ENCODE measurements at regions not wholly inside any gene's neighbourhood (a gene's known extent, or its start where the extent isn't known, plus 50 kb on each side); places are given as distances from the start of the nearest gene placed in this dataset.

DNA sequence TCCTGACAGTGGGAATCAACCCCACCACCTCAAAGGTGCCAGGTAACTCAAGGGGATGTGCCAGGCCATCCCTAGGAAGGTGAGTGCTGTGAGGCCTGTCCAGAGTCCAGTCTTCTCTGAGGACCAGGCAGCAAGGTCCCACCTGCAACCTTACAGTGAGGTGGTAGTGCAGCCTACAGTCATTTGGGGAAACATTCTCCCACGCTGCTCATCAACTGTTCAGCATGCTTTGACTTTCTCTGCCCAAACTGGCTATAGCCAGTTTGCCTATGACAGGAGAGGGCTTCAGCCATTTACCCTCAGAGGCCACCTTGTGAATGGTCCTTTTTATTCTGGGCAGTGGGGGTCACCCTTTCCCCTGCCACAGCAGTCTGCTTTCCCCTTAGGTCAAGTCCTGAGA lies 81.9 kb downstream of the ATPSCKMT start:
- Histone ChIP-seq H3K9me3 (ENCODE audit: low read depth) (no peaks in the 10 kb centered on the region), H3K4me1 (ENCODE audit: insufficient read depth) (no peaks in the 10 kb centered on the region), H3K9me2 (replicated peaks; ENCODE audit: insufficient read depth) (no peaks in the 10 kb centered on the region), H3K4me3 (no peak overlapping the region), H2AFZ (no peak overlapping the region), H3K27me3 (no peaks in the 10 kb centered on the region), H3K27ac (no peak overlapping the region), H3K79me2 (no peaks in the 10 kb centered on the region), H4K20me1 (ENCODE audit: insufficient read depth, poor library complexity, severe bottlenecking) (no peaks in the 10 kb centered on the region), H3K36me3 (replicated peaks; ENCODE audit: insufficient read depth, low read depth) (no peaks in the 10 kb centered on the region), H3K4me2 (no peak overlapping the region)
- no peak for DNase-seq (ENCODE audit: low spot score)
- 80% methylated on average over 1 of the region's 1 CpG for WGBS (ENCODE audit: low lambda C conversion rate, missing lambda C conversion rate)
- no peak for TF ChIP-seq EZH2 (IDR thresholded peaks at IDR 0.05; ENCODE audit: borderline replicate concordance)
- TF ChIP-seq CTCF (IDR thresholded peaks at IDR 0.05; ENCODE audit: poor library complexity): no peak
- no peak for TF ChIP-seq EZH2phosphoT487 (IDR thresholded peaks at IDR 0.05; ENCODE audit: low read depth, severe bottlenecking, unreplicated experiment)

GRCh38 chr5:10166392-10166791 lies 83.3 kb downstream of the ATPSCKMT start:
- H3K9me3 ChIP-seq (ENCODE audit: low read depth): no peaks in the 10 kb centered on the region
- H3K27me3 ChIP-seq: no peaks in the 10 kb centered on the region
- DNase-seq (ENCODE audit: low spot score): no peak
- 100% methylated on average over 1 of the region's 1 CpG for WGBS (ENCODE audit: low lambda C conversion rate, missing lambda C conversion rate)
- no peaks in the 10 kb centered on the region for H3K4me1 ChIP-seq (ENCODE audit: insufficient read depth)
- no peak overlapping the region for H2AFZ ChIP-seq
- H3K4me2 ChIP-seq: no peak overlapping the region
- TF ChIP-seq CTCF (IDR thresholded peaks at IDR 0.05; ENCODE audit: poor library complexity) (no peak), EZH2 (IDR thresholded peaks at IDR 0.05; ENCODE audit: borderline replicate concordance) (no peak), EZH2phosphoT487 (IDR thresholded peaks at IDR 0.05; ENCODE audit: low read depth, severe bottlenecking, unreplicated experiment) (no peak)
- H3K27ac ChIP-seq: no peak overlapping the region
- no peaks in the 10 kb centered on the region for H3K36me3 ChIP-seq (replicated peaks; ENCODE audit: insufficient read depth, low read depth)
- no peak overlapping the region for H3K4me3 ChIP-seq
- H3K9me2 ChIP-seq (replicated peaks; ENCODE audit: insufficient read depth): no peaks in the 10 kb centered on the region
- no peaks in the 10 kb centered on the region for H3K79me2 ChIP-seq
- no peaks in the 10 kb centered on the region for H4K20me1 ChIP-seq (ENCODE audit: insufficient read depth, poor library complexity, severe bottlenecking)

- Histone ChIP-seq H2AFZ (no peak overlapping the region), H3K27ac (no peak overlapping the region), H3K9me2 (replicated peaks; ENCODE audit: insufficient read depth) (no peaks in the 10 kb centered on the region), H3K27me3 (no peaks in the 10 kb centered on the region), H3K79me2 (no peaks in the 10 kb centered on the region), H3K4me3 (no peak overlapping the region), H3K4me2 (no peak overlapping the region), H4K20me1 (ENCODE audit: insufficient read depth, poor library complexity, severe bottlenecking) (no peaks in the 10 kb centered on the region), H3K4me1 (ENCODE audit: insufficient read depth) (no peaks in the 10 kb centered on the region), H3K36me3 (replicated peaks; ENCODE audit: insufficient read depth, low read depth) (no peaks in the 10 kb centered on the region), H3K9me3 (ENCODE audit: low read depth) (no peaks in the 10 kb centered on the region)
- DNase-seq (ENCODE audit: low spot score): no peak
- TF ChIP-seq EZH2phosphoT487 (IDR thresholded peaks at IDR 0.05; ENCODE audit: low read depth, severe bottlenecking, unreplicated experiment): no peak
- no peak for TF ChIP-seq EZH2 (IDR thresholded peaks at IDR 0.05; ENCODE audit: borderline replicate concordance)
- no peak for TF ChIP-seq CTCF (IDR thresholded peaks at IDR 0.05; ENCODE audit: poor library complexity)
- 47% methylated on average over 5 of the region's 5 CpGs for WGBS (ENCODE audit: low lambda C conversion rate, missing lambda C conversion rate)
Observed at GRCh38 chr5:10162468-10162867, 87.2 kb downstream of the ATPSCKMT start.

- H3K4me2 ChIP-seq: no peak overlapping the region
- no peak overlapping the region for H2AFZ ChIP-seq
- no peak for DNase-seq (ENCODE audit: low spot score)
- no peaks in the 10 kb centered on the region for H3K4me1 ChIP-seq (ENCODE audit: insufficient read depth)
- no peak overlapping the region for H3K27ac ChIP-seq
- H3K27me3 ChIP-seq: no peaks in the 10 kb centered on the region
- no peaks in the 10 kb centered on the region for H3K9me3 ChIP-seq (ENCODE audit: low read depth)
- 81% methylated on average over 3 of the region's 3 CpGs for WGBS (ENCODE audit: low lambda C conversion rate, missing lambda C conversion rate)
- H3K36me3 ChIP-seq (replicated peaks; ENCODE audit: insufficient read depth, low read depth): no peaks in the 10 kb centered on the region
- no peak overlapping the region for H3K4me3 ChIP-seq
- H3K9me2 ChIP-seq (replicated peaks; ENCODE audit: insufficient read depth): no peaks in the 10 kb centered on the region
- H3K79me2 ChIP-seq: no peaks in the 10 kb centered on the region
- TF ChIP-seq CTCF (IDR thresholded peaks at IDR 0.05; ENCODE audit: poor library complexity) (no peak), EZH2 (IDR thresholded peaks at IDR 0.05; ENCODE audit: borderline replicate concordance) (no peak), EZH2phosphoT487 (IDR thresholded peaks at IDR 0.05; ENCODE audit: low read depth, severe bottlenecking, unreplicated experiment) (no peak)
- no peaks in the 10 kb centered on the region for H4K20me1 ChIP-seq (ENCODE audit: insufficient read depth, poor library complexity, severe bottlenecking)
Observed at GRCh38 chr5:10161778-10162177, 87.9 kb downstream of the ATPSCKMT start.

Data from hepatocyte (in vitro differentiated cells).